Dendritic cell treated with granulocyte-macrophage colony-stimulating factor and Interleukin-4, amounts not matched to agents 40 ng/mL and 50 ng/mL, for 4 days (primary cell): ENCODE measurements at regions not wholly inside any gene's neighbourhood (a gene's known extent, or its start where the extent isn't known, plus 50 kb on each side); places are given as distances from the start of the nearest gene placed in this dataset.

Source experiments
- H3K27ac Mint-ChIP-seq: one replicate; pipeline ENCODE4 v1.8.0; 2022; ENCODE audit warnings: mild to moderate bottlenecking, mixed read lengths
- H3K27me3 Mint-ChIP-seq: one replicate; pipeline ENCODE4 v1.8.0; 2022; ENCODE audit warnings: mild to moderate bottlenecking, mixed read lengths
- H3K36me3 Mint-ChIP-seq: one replicate; pipeline ENCODE4 v1.8.0; 2022; ENCODE audit warnings: low read depth, mixed read lengths
- H3K4me1 Mint-ChIP-seq: one replicate; pipeline ENCODE4 v1.8.0; 2022; ENCODE audit warnings: low read depth, mixed read lengths
- H3K4me3 Mint-ChIP-seq: one replicate; pipeline ENCODE4 v1.8.0; 2022; ENCODE audit warnings: mild to moderate bottlenecking, moderate library complexity, mixed read lengths
- H3K9me3 Mint-ChIP-seq: one replicate; pipeline ENCODE4 v1.8.0; 2022; ENCODE audit warnings: mixed read lengths
- intact Hi-C: fragments of 100-400 bp; cut with micrococcal nuclease; formaldehyde crosslinking; loops from one replicate; pipeline ENCODE4 v1.15.0; 2022

- Mint-ChIP-seq H3K4me1 (no peaks in the 10 kb centered on the region), H3K9me3 (no peaks in the 10 kb centered on the region), H3K36me3 (no peaks in the 10 kb centered on the region), H3K4me3 (no peak overlapping the region), H3K27me3 (no peaks in the 10 kb centered on the region), H3K27ac (no peak overlapping the region)
- intact Hi-C loops = no loop called here
Observed at GRCh38 chr4:145338568-145338967, 143.1 kb upstream of the SMAD1 start.

- H3K27me3 Mint-ChIP-seq = no peaks in the 10 kb centered on the region
Observed at GRCh38 chr4:145337391-145337790, 144.3 kb upstream of the SMAD1 start.

DNA sequence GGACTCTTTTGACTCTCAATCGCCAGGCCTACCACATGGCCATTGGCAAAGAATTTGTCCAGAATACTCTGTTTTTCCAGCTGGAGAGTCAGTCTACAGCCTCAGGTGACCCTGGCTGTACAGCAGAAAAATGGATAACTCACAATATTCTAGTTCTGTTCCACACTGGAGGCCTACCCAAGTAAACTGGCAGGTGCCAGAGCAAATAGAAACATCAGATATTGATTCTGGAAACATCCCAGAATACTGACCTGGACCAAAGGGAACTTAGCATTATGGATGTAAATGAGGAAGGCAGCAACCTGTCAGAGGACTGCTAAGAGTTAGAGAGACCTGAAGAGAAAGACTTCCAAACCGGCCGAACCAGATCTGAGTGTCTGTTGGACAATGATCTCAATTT lies 147.9 kb upstream of the SMAD1 start:
- intact Hi-C loops = no loop called here
- no peaks in the 10 kb centered on the region for H3K4me1 Mint-ChIP-seq
- H3K36me3 Mint-ChIP-seq = no peaks in the 10 kb centered on the region
- H3K4me3 Mint-ChIP-seq = no peak overlapping the region
- H3K27me3 Mint-ChIP-seq = no peaks in the 10 kb centered on the region
- H3K27ac Mint-ChIP-seq = no peak overlapping the region
- no peaks in the 10 kb centered on the region for H3K9me3 Mint-ChIP-seq

More at GRCh38 chr4:145337391-145337790, 144.3 kb upstream of the SMAD1 start:
- Mint-ChIP-seq H3K27ac (no peak overlapping the region), H3K4me1 (no peaks in the 10 kb centered on the region), H3K36me3 (no peaks in the 10 kb centered on the region), H3K9me3 (no peaks in the 10 kb centered on the region), H3K4me3 (no peak overlapping the region)
- intact Hi-C loops = no loop called here

- Mint-ChIP-seq H3K4me3 (no peak overlapping the region), H3K27me3 (peaks cover 1% of the 10 kb centered on the region), H3K9me3 (peaks cover 18% of the 10 kb centered on the region), H3K36me3 (no peaks in the 10 kb centered on the region), H3K4me1 (no peaks in the 10 kb centered on the region), H3K27ac (no peak overlapping the region)
- intact Hi-C loops = no loop called here
Observed at GRCh38 chr4:145326491-145326890, 146.1 kb upstream of the OTUD4 start.

GRCh38 chr4:145324161-145324560 lies 143.8 kb upstream of the OTUD4 start:
- Mint-ChIP-seq H3K4me1 (no peaks in the 10 kb centered on the region), H3K27me3 (peaks cover 1% of the 10 kb centered on the region), H3K36me3 (no peaks in the 10 kb centered on the region), H3K4me3 (no peak overlapping the region), H3K27ac (no peak overlapping the region), H3K9me3 (peaks cover 18% of the 10 kb centered on the region)
- intact Hi-C loops = no loop called here

DNA sequence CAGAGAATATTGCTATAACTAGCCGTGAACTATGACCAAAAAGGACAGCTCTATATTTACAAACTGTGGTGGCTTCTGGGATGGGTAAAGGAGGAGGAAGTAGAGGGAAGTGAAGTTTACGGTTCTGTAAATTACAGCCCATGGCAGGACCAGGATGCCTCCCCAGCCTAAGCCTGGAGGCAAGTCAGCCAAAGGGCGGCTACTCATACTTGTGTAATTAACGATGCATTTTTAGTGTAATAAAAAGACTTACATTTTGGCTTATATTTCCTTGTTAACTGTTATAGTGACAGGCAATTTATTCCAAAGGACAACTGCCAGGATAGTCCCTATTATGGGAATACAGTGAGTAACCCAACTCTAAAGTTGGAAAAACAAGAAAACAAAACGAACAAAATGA lies 139.9 kb upstream of the OTUD4 start:
- Mint-ChIP-seq H3K27me3 (no peaks in the 10 kb centered on the region), H3K4me1 (no peaks in the 10 kb centered on the region), H3K4me3 (no peak overlapping the region), H3K9me3 (no peaks in the 10 kb centered on the region), H3K27ac (no peak overlapping the region), H3K36me3 (no peaks in the 10 kb centered on the region)
- intact Hi-C loops = no loop called here

DNA sequence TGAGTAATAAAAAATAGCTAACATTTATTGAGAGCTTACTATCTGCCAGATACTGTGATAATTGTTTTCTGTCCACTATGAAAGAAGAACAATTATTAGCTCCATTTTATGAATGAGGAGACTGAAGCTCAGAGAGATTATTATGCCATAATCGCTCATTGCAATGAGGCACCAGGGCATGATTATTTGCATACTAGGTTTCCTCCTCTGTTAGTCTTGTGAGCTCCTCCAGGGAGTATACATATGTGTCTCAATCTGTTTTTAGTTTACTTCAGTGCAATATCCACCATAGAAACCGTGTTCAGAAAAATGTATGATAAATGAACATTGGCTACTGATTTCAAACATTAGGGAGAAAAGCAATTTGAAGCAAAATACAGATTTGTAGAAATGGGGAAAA lies 139.4 kb upstream of the OTUD4 start:
- no peaks in the 10 kb centered on the region for H3K4me1 Mint-ChIP-seq
- H3K36me3 Mint-ChIP-seq = no peaks in the 10 kb centered on the region
- no peak overlapping the region for H3K27ac Mint-ChIP-seq
- intact Hi-C loops = no loop called here
- no peak overlapping the region for H3K4me3 Mint-ChIP-seq
- no peaks in the 10 kb centered on the region for H3K9me3 Mint-ChIP-seq
- H3K27me3 Mint-ChIP-seq = no peaks in the 10 kb centered on the region

- H3K36me3 Mint-ChIP-seq = no peaks in the 10 kb centered on the region
- H3K27ac Mint-ChIP-seq = no peak overlapping the region
- no peaks in the 10 kb centered on the region for H3K9me3 Mint-ChIP-seq
- H3K4me3 Mint-ChIP-seq = no peak overlapping the region
- no peaks in the 10 kb centered on the region for H3K27me3 Mint-ChIP-seq
- H3K4me1 Mint-ChIP-seq = no peaks in the 10 kb centered on the region
- intact Hi-C loops = no loop called here
Observed at GRCh38 chr4:145316897-145317574, 136.6 kb upstream of the OTUD4 start.

- intact Hi-C loops = no loop called here
- H3K36me3 Mint-ChIP-seq = no peaks in the 10 kb centered on the region
- no peak overlapping the region for H3K27ac Mint-ChIP-seq
- H3K4me1 Mint-ChIP-seq = no peaks in the 10 kb centered on the region
- H3K27me3 Mint-ChIP-seq = no peaks in the 10 kb centered on the region
- H3K4me3 Mint-ChIP-seq = no peak overlapping the region
- H3K9me3 Mint-ChIP-seq = no peaks in the 10 kb centered on the region
Observed at GRCh38 chr4:145315811-145316225, 135.4 kb upstream of the OTUD4 start.

GRCh38 chr4:145308598-145308997 lies 128.2 kb upstream of the OTUD4 start:
- Mint-ChIP-seq H3K9me3 (no peaks in the 10 kb centered on the region), H3K4me3 (no peak overlapping the region), H3K36me3 (no peaks in the 10 kb centered on the region), H3K27ac (no peak overlapping the region), H3K4me1 (no peaks in the 10 kb centered on the region), H3K27me3 (no peaks in the 10 kb centered on the region)
- intact Hi-C loops = no loop called here

DNA sequence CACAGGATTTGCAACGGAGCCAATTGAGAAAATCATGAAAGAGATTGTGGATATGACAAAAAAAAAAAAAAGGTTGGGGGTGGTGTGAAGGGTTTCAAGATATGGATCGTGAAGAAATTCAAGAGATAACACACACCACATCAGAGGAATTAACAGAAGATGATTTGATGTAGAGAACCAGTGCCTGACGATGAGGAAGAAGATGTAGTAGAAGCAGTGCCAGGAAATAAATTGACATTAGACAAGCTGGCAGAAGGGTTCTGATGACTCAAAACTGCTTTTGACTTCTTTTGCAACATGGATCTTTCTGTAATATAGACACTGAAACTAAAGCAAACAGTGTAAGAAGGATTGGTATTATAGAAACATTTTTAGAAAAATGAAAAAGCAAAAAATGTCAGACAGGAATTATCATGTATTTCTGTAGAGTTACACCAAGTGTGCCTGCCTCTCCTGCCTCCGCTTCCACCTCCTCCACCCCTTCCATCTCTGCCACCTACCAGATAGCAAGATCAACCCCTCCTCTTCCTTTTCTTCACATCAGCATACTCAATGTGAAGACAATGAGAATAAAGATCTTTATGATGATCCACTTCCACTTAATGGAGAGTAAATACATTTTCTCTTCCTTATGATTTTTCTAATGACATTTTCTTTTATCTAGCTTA lies 127.5 kb upstream of the OTUD4 start:
- Mint-ChIP-seq H3K36me3 (no peaks in the 10 kb centered on the region), H3K27me3 (no peaks in the 10 kb centered on the region), H3K27ac (no peak overlapping the region), H3K9me3 (no peaks in the 10 kb centered on the region), H3K4me3 (no peak overlapping the region), H3K4me1 (no peaks in the 10 kb centered on the region)
- intact Hi-C loops = no loop called here

DNA sequence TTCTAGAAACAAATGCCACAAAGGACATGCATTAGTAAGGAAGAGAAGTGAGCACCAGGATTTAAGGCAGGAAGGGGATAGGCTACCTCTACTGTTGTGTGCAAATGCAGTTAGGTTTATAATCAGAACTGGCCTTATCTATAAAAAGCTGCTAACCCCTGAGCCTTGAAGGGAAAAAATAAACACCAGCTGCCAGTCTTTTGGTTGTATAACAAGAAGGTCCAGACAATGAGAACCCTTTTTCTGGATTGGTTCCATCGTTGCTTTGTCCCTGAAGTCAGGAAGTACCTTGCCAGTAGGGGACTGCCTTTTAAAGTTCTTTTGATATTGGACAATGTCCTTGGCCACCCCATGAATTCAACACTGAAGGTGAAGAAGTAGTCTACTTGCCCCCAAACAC lies 126.7 kb upstream of the OTUD4 start:
- H3K4me3 Mint-ChIP-seq = no peak overlapping the region
- no peak overlapping the region for H3K27ac Mint-ChIP-seq
- intact Hi-C loops = no loop called here
- H3K4me1 Mint-ChIP-seq = no peaks in the 10 kb centered on the region
- H3K36me3 Mint-ChIP-seq = no peaks in the 10 kb centered on the region
- no peaks in the 10 kb centered on the region for H3K27me3 Mint-ChIP-seq
- no peaks in the 10 kb centered on the region for H3K9me3 Mint-ChIP-seq

GRCh38 chr4:145302725-145303124 lies 122.3 kb upstream of the OTUD4 start:
- no peaks in the 10 kb centered on the region for H3K27me3 Mint-ChIP-seq
- no peaks in the 10 kb centered on the region for H3K4me1 Mint-ChIP-seq
- no peaks in the 10 kb centered on the region for H3K36me3 Mint-ChIP-seq
- no peak overlapping the region for H3K27ac Mint-ChIP-seq
- H3K9me3 Mint-ChIP-seq = no peaks in the 10 kb centered on the region
- intact Hi-C loops = no loop called here
- no peak overlapping the region for H3K4me3 Mint-ChIP-seq

- Mint-ChIP-seq H3K4me1 (no peaks in the 10 kb centered on the region), H3K4me3 (no peak overlapping the region), H3K9me3 (no peaks in the 10 kb centered on the region), H3K36me3 (no peaks in the 10 kb centered on the region), H3K27me3 (no peaks in the 10 kb centered on the region), H3K27ac (no peak overlapping the region)
- intact Hi-C loops = no loop called here
Observed at GRCh38 chr4:145301386-145302080, 121.1 kb upstream of the OTUD4 start.
